Mesenchymal stem cell (in vitro differentiated cells and primary cell): ENCODE measurements at regions not wholly inside any gene's neighbourhood (a gene's known extent, or its start where the extent isn't known, plus 50 kb on each side); places are given as distances from the start of the nearest gene placed in this dataset.
"Not testable (repeated sequence)": the region's sequence is repeated elsewhere in the genome, so short reads cannot be mapped to it uniquely, and the experiment has no call there.

Experiments
- DNase-seq: peaks from one replicate; pipeline ENCODE4 v3.0.0-alpha.2; 2013
- H2AFZ ChIP-seq: one replicate; pipeline ENCODE4 v1.6.1; 2013; ENCODE audit warnings: low read depth, mild to moderate bottlenecking, control low read depth, inconsistent platforms, low read length, moderate library complexity
- H2AK5ac ChIP-seq: 2 replicates; pipeline ENCODE4 v1.6.1; 2013; ENCODE audit warnings: low read length, moderate library complexity, mild to moderate bottlenecking, inconsistent platforms; ENCODE audit not compliant: severe bottlenecking
- H2BK120ac ChIP-seq: one replicate; pipeline ENCODE4 v1.6.1; 2013; ENCODE audit warnings: low read depth, mild to moderate bottlenecking, inconsistent platforms, low read length, moderate library complexity
- H2BK12ac ChIP-seq, 2 experiments: one replicate each; pipeline ENCODE4 v1.6.1; 2013; ENCODE audit warnings: inconsistent platforms in 2 of 2, low read length in 2 of 2, mild to moderate bottlenecking in 2 of 2, moderate library complexity in 2 of 2, control low read depth in 1 of 2
- H2BK15ac ChIP-seq: one replicate; pipeline ENCODE4 v1.6.1; 2013; ENCODE audit warnings: mild to moderate bottlenecking, low read depth, inconsistent platforms; ENCODE audit not compliant: poor library complexity, severe bottlenecking
- H2BK5ac ChIP-seq: 2 replicates; pipeline ENCODE4 v1.6.1; 2013; ENCODE audit warnings: low read depth, mild to moderate bottlenecking, low read length, control low read depth, inconsistent platforms; ENCODE audit not compliant: poor library complexity, severe bottlenecking
- H3K14ac ChIP-seq, 2 experiments: one replicate each; pipeline ENCODE4 v1.6.1; 2013; ENCODE audit warnings: inconsistent platforms in 2 of 2, low read length in 2 of 2, control low read depth in 1 of 2, mild to moderate bottlenecking in 1 of 2, moderate library complexity in 1 of 2
- H3K18ac ChIP-seq, 2 experiments: one replicate each; pipeline ENCODE4 v1.6.1; 2013; ENCODE audit warnings: inconsistent platforms in 2 of 2, low read length in 2 of 2, control low read depth in 1 of 2, low read depth in 1 of 2, mild to moderate bottlenecking in 1 of 2
- H3K23ac ChIP-seq, 2 experiments: one replicate each; pipeline ENCODE4 v1.6.1; 2013; ENCODE audit warnings: inconsistent platforms in 2 of 2, low read length in 2 of 2, mild to moderate bottlenecking in 2 of 2, moderate library complexity in 2 of 2, control low read depth in 1 of 2
- H3K27ac ChIP-seq: 2 replicates; pipeline ENCODE4 v1.5.1; 2013; ENCODE audit warnings: mild to moderate bottlenecking, moderate library complexity, low read length, control low read depth, inconsistent platforms; ENCODE audit not compliant: poor library complexity, severe bottlenecking
- H3K27me3 ChIP-seq, 2 experiments: 2 replicates each; pipeline versions ENCODE4 v1.6.1 to v1.7.0; 2013; ENCODE audit warnings: low read length in 2 of 2, mild to moderate bottlenecking in 2 of 2, moderate library complexity in 2 of 2, control low read depth in 1 of 2, inconsistent platforms in 1 of 2; ENCODE audit not compliant: control insufficient read depth in 1 of 2, insufficient read depth in 1 of 2
- H3K36me3 ChIP-seq, 2 experiments: 2 replicates each; pipeline versions ENCODE4 v1.6.1 to v1.7.0; 2013; ENCODE audit warnings: low read length in 2 of 2, control low read depth in 1 of 2, inconsistent platforms in 1 of 2, low read depth in 1 of 2, mild to moderate bottlenecking in 1 of 2; ENCODE audit not compliant: insufficient read depth in 2 of 2, control insufficient read depth in 1 of 2
- H3K4ac ChIP-seq, 2 experiments: one replicate each; pipeline ENCODE4 v1.6.1; 2013; ENCODE audit warnings: inconsistent platforms in 2 of 2, low read length in 2 of 2, mild to moderate bottlenecking in 2 of 2, moderate library complexity in 2 of 2, control low read depth in 1 of 2, low read depth in 1 of 2
- H3K4me1 ChIP-seq: 2 replicates; pipeline ENCODE4 v1.6.1; 2013; ENCODE audit warnings: low read depth, low read length, control low read depth; ENCODE audit not compliant: control insufficient read depth, insufficient read depth
- H3K4me2 ChIP-seq: 2 replicates; pipeline ENCODE4 v1.6.1; 2013; ENCODE audit warnings: low read length, mild to moderate bottlenecking, inconsistent platforms; ENCODE audit not compliant: poor library complexity, severe bottlenecking
- H3K4me3 ChIP-seq, 2 experiments: 2 replicates each; pipeline versions ENCODE4 v1.5.1 to v1.7.0; 2013; ENCODE audit warnings: low read length in 2 of 2, mild to moderate bottlenecking in 2 of 2, control low read depth in 1 of 2, low read depth in 1 of 2; ENCODE audit not compliant: insufficient read depth in 1 of 2
- H3K79me1 ChIP-seq: replicated peaks from 2 replicates; pipeline ENCODE4 v1.6.1; 2013; ENCODE audit warnings: mild to moderate bottlenecking, control low read depth, low read length, inconsistent platforms; ENCODE audit not compliant: poor library complexity, severe bottlenecking
- H3K9ac ChIP-seq: 2 replicates; pipeline ENCODE4 v1.7.0; 2013; ENCODE audit warnings: mild to moderate bottlenecking, low read length, moderate library complexity
- H3K9me3 ChIP-seq: 2 replicates; pipeline ENCODE4 v1.7.0; 2013; ENCODE audit warnings: mild to moderate bottlenecking, low read length; ENCODE audit not compliant: control insufficient read depth
- H4K8ac ChIP-seq: one replicate; pipeline ENCODE4 v1.6.1; 2013; ENCODE audit warnings: inconsistent platforms, mild to moderate bottlenecking, low read length, moderate library complexity
- H4K91ac ChIP-seq: one replicate; pipeline ENCODE4 v1.6.1; 2013; ENCODE audit warnings: mild to moderate bottlenecking, low read length, inconsistent platforms
- WGBS: methylation state at CpG from one replicate; pipeline ENCODE4 v1.1.7; 2013; ENCODE audit warnings: mixed read lengths; 5-methylcytosine and 5-hydroxymethylcytosine counted together

GRCh38 chr4:183044924-183045640, 54.0 kb upstream of the WWC2 start:
- not testable (repeated sequence) for DNase-seq, H3K27me3 ChIP-seq, H3K27ac ChIP-seq, H2AFZ ChIP-seq, H2BK5ac ChIP-seq, H2BK12ac ChIP-seq, H3K79me1 ChIP-seq, H3K18ac ChIP-seq, H3K23ac ChIP-seq, H4K91ac ChIP-seq, H3K9me3 ChIP-seq, H3K9ac ChIP-seq, H2AK5ac ChIP-seq, H2BK15ac ChIP-seq, H4K8ac ChIP-seq, H3K4ac ChIP-seq, H3K4me1 ChIP-seq, H2BK120ac ChIP-seq, H3K4me3 ChIP-seq, H3K36me3 ChIP-seq, H3K4me2 ChIP-seq
- 92% methylated on average over 25 of the region's 32 CpGs for WGBS
- peak overlapping the region in 1 of 2 experiments; percentile 75 for H3K14ac ChIP-seq

- H2AFZ ChIP-seq, result no peak overlapping the region
- H4K91ac ChIP-seq, result no peak overlapping the region
- H3K18ac ChIP-seq, result no peak overlapping the region
- no peak overlapping the region for H3K27ac ChIP-seq
- no peaks in the 10 kb centered on the region for H3K36me3 ChIP-seq
- no peak overlapping the region for H2BK5ac ChIP-seq
- no peaks in the 10 kb centered on the region for H3K79me1 ChIP-seq
- no peak overlapping the region for H3K9ac ChIP-seq
- H3K4me1 ChIP-seq, result no peaks in the 10 kb centered on the region
- no peak overlapping the region for H3K23ac ChIP-seq
- H2BK12ac ChIP-seq, result no peak overlapping the region
- H3K27me3 ChIP-seq, result peaks cover 0 to 7% of the 10 kb centered on the region in 2 experiments
- H3K9me3 ChIP-seq, result no peaks in the 10 kb centered on the region
- no peak overlapping the region for H4K8ac ChIP-seq
- H3K4me2 ChIP-seq, result no peak overlapping the region
- H3K14ac ChIP-seq, result no peak overlapping the region
- H2BK15ac ChIP-seq, result no peak overlapping the region
- DNase-seq, result no peak
- WGBS, result 100% methylated on average over 2 of the region's 3 CpGs
- H3K4ac ChIP-seq, result no peak overlapping the region
- H2AK5ac ChIP-seq, result no peak overlapping the region
- no peak overlapping the region for H3K4me3 ChIP-seq
- no peak overlapping the region for H2BK120ac ChIP-seq
Measured at GRCh38 chr4:183038436-183038835, 60.6 kb upstream of the WWC2 start.

DNA sequence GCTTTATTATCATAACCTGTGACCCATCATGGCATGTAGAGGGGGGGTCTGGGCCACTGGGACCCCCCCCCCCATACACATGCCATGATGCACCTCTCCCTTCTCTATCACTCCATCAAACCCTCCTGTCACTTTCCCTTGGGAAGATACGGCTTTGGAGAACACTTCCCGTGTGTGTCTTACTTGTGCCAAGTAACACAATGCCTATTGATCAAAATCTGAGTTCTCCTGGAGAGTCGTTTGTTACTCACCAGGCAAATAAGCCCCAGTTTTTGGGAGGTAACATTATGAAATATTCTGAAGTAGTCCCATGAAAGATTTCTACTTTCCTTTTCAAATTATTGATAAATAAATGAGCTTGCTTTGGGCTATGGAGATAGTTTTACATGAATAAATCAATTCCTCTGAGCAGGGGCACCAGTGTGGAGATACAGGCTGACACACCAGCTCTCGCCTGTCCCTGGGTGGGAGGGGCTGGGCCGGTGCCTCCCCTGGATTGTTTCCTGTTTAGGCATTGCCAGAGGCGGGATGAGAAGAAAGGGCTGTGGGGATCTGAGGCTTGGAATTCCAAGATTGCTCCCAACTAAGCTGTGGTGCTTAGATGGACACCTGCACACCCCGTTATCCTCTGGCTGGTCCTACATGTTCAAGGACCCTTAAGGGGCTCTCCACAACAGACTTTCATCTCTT, 63.2 kb upstream of the WWC2 start:
- H3K27ac ChIP-seq, result no peak overlapping the region
- no peaks in the 10 kb centered on the region for H3K79me1 ChIP-seq
- H3K9ac ChIP-seq, result no peak overlapping the region
- no peaks in the 10 kb centered on the region for H3K4me1 ChIP-seq
- no peak for DNase-seq
- H2BK12ac ChIP-seq, result no peak overlapping the region
- H2BK5ac ChIP-seq, result no peak overlapping the region
- no peak overlapping the region for H3K4me3 ChIP-seq
- peaks cover 0 to 7% of the 10 kb centered on the region in 2 experiments for H3K27me3 ChIP-seq
- no peak overlapping the region for H2BK15ac ChIP-seq
- H3K18ac ChIP-seq, result no peak overlapping the region
- no peaks in the 10 kb centered on the region for H3K9me3 ChIP-seq
- H3K23ac ChIP-seq, result no peak overlapping the region
- H3K14ac ChIP-seq, result no peak overlapping the region
- H4K91ac ChIP-seq, result no peak overlapping the region
- no peak overlapping the region for H4K8ac ChIP-seq
- 71% methylated on average over 5 of the region's 7 CpGs for WGBS
- no peak overlapping the region for H3K4ac ChIP-seq
- H2BK120ac ChIP-seq, result no peak overlapping the region
- H2AK5ac ChIP-seq, result no peak overlapping the region
- H3K4me2 ChIP-seq, result no peak overlapping the region
- H2AFZ ChIP-seq, result no peak overlapping the region
- no peaks in the 10 kb centered on the region for H3K36me3 ChIP-seq

DNA sequence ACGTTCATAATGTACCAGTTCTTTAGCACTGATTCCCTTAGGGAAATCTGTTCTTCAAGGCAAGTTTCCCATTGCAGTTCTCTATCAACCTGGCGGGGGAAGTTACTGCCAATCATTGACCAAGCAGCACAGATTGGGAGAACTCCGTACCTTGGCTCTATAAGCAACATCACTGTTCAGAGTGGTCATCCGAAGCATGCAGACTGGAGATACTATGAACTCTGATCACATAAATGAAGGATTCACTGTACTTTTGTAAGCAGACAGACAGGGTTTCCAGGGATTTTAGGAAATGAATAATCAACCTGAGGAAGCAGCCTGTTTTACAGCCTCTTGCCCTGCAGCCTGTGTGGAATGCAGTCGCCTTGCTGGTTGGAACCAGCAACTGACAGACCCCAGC, 63.8 kb upstream of the WWC2 start:
- no peak overlapping the region for H3K4me3 ChIP-seq
- no peak overlapping the region for H3K23ac ChIP-seq
- no peak overlapping the region for H2BK12ac ChIP-seq
- no peak overlapping the region for H3K27ac ChIP-seq
- H3K4me2 ChIP-seq, result no peak overlapping the region
- H3K14ac ChIP-seq, result no peak overlapping the region
- no peak overlapping the region for H3K9ac ChIP-seq
- no peaks in the 10 kb centered on the region for H3K9me3 ChIP-seq
- H2AFZ ChIP-seq, result no peak overlapping the region
- H2BK15ac ChIP-seq, result no peak overlapping the region
- no peak overlapping the region for H2AK5ac ChIP-seq
- H3K4ac ChIP-seq, result no peak overlapping the region
- no peak overlapping the region for H4K8ac ChIP-seq
- no peak overlapping the region for H2BK120ac ChIP-seq
- 92% methylated on average over 5 of the region's 5 CpGs for WGBS
- H2BK5ac ChIP-seq, result no peak overlapping the region
- H4K91ac ChIP-seq, result no peak overlapping the region
- no peaks in the 10 kb centered on the region for H3K4me1 ChIP-seq
- no peak overlapping the region for H3K18ac ChIP-seq
- no peaks in the 10 kb centered on the region for H3K36me3 ChIP-seq
- DNase-seq, result no peak
- H3K79me1 ChIP-seq, result no peaks in the 10 kb centered on the region
- H3K27me3 ChIP-seq, result peaks cover 0 to 7% of the 10 kb centered on the region in 2 experiments
